Ovary (tissue), 7 donors: ENCODE measurements at regions not wholly inside any gene's neighbourhood (a gene's known extent, or its start where the extent isn't known, plus 50 kb on each side); places are given as distances from the start of the nearest gene placed in this dataset.

Experiments used
- DNase-seq, 5 donors: peaks; one replicate each; pipeline ENCODE4 v3.0.0-alpha.2; 2019 to 2020
- H3K27ac ChIP-seq, 2 donors: fragments of 200-600 bp; one replicate each; pipeline versions ENCODE4 v1.5.1 to v1.8.0; 2019 to 2022
- H3K27me3 ChIP-seq: fragments of 200-600 bp; one replicate; pipeline ENCODE4 v1.8.0; 2022
- H3K36me3 ChIP-seq: fragments of 200-600 bp; sonication (generic); one replicate; pipeline ENCODE4 v1.5.1; 2019
- H3K4me1 ChIP-seq: one replicate; pipeline ENCODE4 v1.8.1; 2013; ENCODE audit warnings: mild to moderate bottlenecking, moderate library complexity; ENCODE audit not compliant: insufficient read depth
- H3K4me3 ChIP-seq: fragments of 200-600 bp; sonication (generic); one replicate; pipeline ENCODE4 v1.5.1; 2017
- H3K9me3 ChIP-seq, 2 donors: fragments of 200-600 bp in 1 of 2; sonication (generic) in 1 of 2; one replicate each; pipeline versions ENCODE4 v1.5.1 to v1.8.1; 2013 to 2019; ENCODE audit warnings: mild to moderate bottlenecking in 1 of 2, moderate library complexity in 1 of 2
- EP300 ChIP-seq: sonication (generic); formaldehyde crosslinking; IDR thresholded peaks from one replicate; pipeline ENCODE4 v1.6.1; 2017; ENCODE audit warnings: antibody characterized with exemption
- POLR2A ChIP-seq: fragments of 450-650 bp; IDR thresholded peaks from one replicate; pipeline ENCODE4 v1.6.1; 2017; ENCODE audit warnings: antibody characterized with exemption, mild to moderate bottlenecking, moderate library complexity
- WGBS, 3 donors: extraction: QIAGEN DNeasy Blood & Tissue Kit in 1 of 3; methylation state at CpG; one replicate each; pipeline versions ENCODE4 v1.1.5 to v1.1.7; 2013 to 2017; 5-methylcytosine and 5-hydroxymethylcytosine counted together
- intact Hi-C, 4 donors: fragments of 100-400 bp; cut with DNase I; formaldehyde crosslinking; loops; one replicate each; pipeline versions ENCODE4 v1.11.0 to v1.15.1; 2022 to 2023
- TF ChIP-seq, protein P1 (sequence below), 3 donors: fragments of 450-650 bp in 2 of 3; fragments of 200-600 bp in 1 of 3; IDR thresholded peaks; one replicate each; pipeline versions ENCODE4 v1.5.1 to v1.8.0; 2016 to 2022; ENCODE audit warnings: antibody characterized with exemption in 3 of 3, mild to moderate bottlenecking in 1 of 3
- donor health status: DM: no; HTN: no; CAD: no; lungs with moderate emphysema.
- donor health status: DM: no; HTN: no; CAD: no.
- donor health status: Bipolar disorder and iron deficiency.
- donor health status: DM: no; HTN: no; CAD: no.
- donor health status: DM: yes; HTN: yes; CAD: no.

DNA sequence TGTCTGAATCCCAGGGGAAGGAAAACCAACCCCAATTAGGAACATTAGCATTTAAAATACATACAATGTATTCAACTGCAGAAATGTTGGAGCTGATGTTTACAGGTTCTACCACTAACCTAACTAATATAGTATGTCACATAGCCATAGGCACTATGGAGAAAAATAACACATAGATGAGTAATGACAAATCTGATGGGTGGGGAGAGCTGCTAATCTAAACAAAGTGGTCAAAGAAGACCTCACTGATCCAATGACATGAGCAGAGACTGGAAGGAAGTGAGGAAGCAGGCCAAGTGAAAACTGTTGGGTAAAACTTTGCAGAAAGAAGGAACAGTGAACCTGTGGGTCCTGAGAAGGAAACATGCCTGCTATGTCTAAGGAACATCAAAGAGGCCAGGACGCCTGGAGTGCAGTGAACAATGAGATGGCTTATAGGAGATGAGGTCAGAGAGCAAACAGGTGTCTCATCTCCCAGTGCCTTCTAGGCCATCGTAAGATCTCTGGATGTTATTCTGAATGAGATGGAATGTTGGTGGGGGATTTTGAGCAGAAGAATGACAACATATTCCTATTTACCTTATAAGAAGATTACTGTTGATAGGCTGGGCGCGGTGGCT is 135.7 kb downstream of the ALDH8A1 start:
- WGBS, 3 donors = 91 to 92% (median 92%) methylated on average over 4 of the region's 4 CpGs
- intact Hi-C loops = no loop called here

DNA sequence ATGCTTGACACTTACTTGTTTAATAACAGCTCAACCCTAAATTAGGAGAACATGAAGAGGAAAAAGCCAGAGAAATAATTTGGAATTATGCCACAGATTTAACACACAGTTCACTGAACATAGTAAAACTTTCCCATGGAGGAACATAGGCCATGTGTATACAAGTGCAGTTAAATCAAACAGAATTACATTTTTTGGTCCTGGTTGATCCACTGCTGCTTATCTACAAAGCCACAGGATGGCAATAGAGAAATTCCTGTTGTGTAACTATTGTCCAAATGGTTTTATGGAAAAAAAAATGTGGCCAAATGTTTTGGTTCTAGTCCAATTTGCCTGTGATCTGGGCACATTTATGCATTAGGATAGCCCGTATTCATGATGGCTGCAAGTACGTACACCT is 136.8 kb downstream of the ALDH8A1 start:
- 95 to 96% (median 96%) methylated on average over 2 of the region's 2 CpGs for WGBS, 3 donors
- no peaks in the 10 kb centered on the region for H3K9me3 ChIP-seq
- intact Hi-C loops = no loop called here
- no peak for DNase-seq
- no peak for TF ChIP-seq POLR2A
- TF ChIP-seq, protein P1, sequence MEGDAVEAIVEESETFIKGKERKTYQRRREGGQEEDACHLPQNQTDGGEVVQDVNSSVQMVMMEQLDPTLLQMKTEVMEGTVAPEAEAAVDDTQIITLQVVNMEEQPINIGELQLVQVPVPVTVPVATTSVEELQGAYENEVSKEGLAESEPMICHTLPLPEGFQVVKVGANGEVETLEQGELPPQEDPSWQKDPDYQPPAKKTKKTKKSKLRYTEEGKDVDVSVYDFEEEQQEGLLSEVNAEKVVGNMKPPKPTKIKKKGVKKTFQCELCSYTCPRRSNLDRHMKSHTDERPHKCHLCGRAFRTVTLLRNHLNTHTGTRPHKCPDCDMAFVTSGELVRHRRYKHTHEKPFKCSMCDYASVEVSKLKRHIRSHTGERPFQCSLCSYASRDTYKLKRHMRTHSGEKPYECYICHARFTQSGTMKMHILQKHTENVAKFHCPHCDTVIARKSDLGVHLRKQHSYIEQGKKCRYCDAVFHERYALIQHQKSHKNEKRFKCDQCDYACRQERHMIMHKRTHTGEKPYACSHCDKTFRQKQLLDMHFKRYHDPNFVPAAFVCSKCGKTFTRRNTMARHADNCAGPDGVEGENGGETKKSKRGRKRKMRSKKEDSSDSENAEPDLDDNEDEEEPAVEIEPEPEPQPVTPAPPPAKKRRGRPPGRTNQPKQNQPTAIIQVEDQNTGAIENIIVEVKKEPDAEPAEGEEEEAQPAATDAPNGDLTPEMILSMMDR (IDR thresholded peaks at IDR 0.05) = no peak
- no peak for TF ChIP-seq EP300
- no peaks in the 10 kb centered on the region for H3K27me3 ChIP-seq
- no peak overlapping the region for H3K27ac ChIP-seq
- H3K4me3 ChIP-seq = no peak overlapping the region
- no peaks in the 10 kb centered on the region for H3K36me3 ChIP-seq
- H3K4me1 ChIP-seq = no peaks in the 10 kb centered on the region

More for the DNA sequence above, 135.7 kb downstream of the ALDH8A1 start:
- Histone ChIP-seq H3K36me3 (no peaks in the 10 kb centered on the region), H3K9me3 (no peaks in the 10 kb centered on the region), H3K4me1 (no peaks in the 10 kb centered on the region), H3K4me3 (no peak overlapping the region), H3K27ac (no peak overlapping the region), H3K27me3 (no peaks in the 10 kb centered on the region)
- TF ChIP-seq, protein P1 (IDR thresholded peaks at IDR 0.05) = no peak
- TF ChIP-seq POLR2A = no peak
- TF ChIP-seq EP300 = no peak
- DNase-seq = no peak

DNA sequence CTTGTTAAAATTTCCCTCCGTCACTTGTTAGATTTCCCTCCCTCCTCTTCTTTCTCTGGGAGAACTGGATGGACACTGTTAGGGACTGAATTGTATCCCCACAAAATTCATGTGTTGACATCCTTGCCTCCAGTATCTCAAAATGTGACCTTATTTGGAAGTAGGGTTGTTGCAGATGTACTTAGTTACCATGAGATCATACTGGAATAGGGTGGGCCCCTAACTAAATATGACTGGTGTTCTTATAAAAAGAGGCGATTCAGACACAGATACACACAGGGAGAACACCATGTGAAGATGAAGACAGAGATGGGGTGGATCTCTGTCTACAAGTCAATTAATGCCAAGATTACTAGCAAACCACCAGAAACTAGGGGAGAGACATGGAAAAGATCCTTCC is 139.5 kb downstream of the ALDH8A1 start:
- intact Hi-C loops = no loop called here
- Histone ChIP-seq H3K4me3 (no peak overlapping the region), H3K4me1 (no peaks in the 10 kb centered on the region), H3K9me3 (no peaks in the 10 kb centered on the region), H3K27me3 (no peaks in the 10 kb centered on the region), H3K36me3 (no peaks in the 10 kb centered on the region), H3K27ac (no peak overlapping the region)
- TF ChIP-seq, protein P1 (IDR thresholded peaks at IDR 0.05) = no peak
- no peak for TF ChIP-seq POLR2A
- TF ChIP-seq EP300 = no peak
- DNase-seq = no peak
- WGBS, 3 donors = 96 to 97% (median 97%) methylated on average over 2 of the region's 2 CpGs

DNA sequence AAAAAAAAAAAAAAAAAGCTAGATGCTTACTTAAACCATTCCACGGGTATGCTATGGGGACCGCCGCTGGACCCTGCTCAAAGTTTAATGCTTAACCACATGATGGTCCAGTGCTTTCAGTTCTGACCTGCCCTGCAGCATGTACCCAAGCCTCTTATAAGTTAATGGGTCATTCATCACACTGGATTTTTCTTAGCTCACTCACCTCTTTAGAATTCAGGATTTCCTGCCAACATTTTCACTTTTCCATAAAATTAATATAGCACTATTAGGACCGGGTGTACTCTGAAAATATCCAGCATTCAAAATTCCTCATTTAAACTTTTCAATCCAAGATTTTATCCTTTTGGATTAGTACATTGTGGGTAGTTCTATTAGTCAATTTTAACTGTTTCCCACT is 140.8 kb downstream of the ALDH8A1 start:
- no peaks in the 10 kb centered on the region for H3K9me3 ChIP-seq
- DNase-seq = no peak
- no peak overlapping the region for H3K27ac ChIP-seq
- no peak overlapping the region for H3K4me3 ChIP-seq
- 78 to 88% (median 85%) methylated on average over 4 of the region's 4 CpGs for WGBS, 3 donors
- intact Hi-C loops = loop anchor here in 1 of 4 donors (10.0 kb wide), 1 partner anchor 474 kb away; no protein-coding TSS in a partner anchor
- no peaks in the 10 kb centered on the region for H3K36me3 ChIP-seq
- no peaks in the 10 kb centered on the region for H3K4me1 ChIP-seq
- no peak for TF ChIP-seq EP300
- TF ChIP-seq, protein P1 (IDR thresholded peaks at IDR 0.05) = no peak
- no peak for TF ChIP-seq POLR2A
- no peaks in the 10 kb centered on the region for H3K27me3 ChIP-seq
